ENCODE measurements at regions not wholly inside any gene's neighbourhood (a gene's known extent, or its start where the extent isn't known, plus 50 kb on each side); places are given as distances from the start of the nearest gene placed in this dataset.

DNA sequence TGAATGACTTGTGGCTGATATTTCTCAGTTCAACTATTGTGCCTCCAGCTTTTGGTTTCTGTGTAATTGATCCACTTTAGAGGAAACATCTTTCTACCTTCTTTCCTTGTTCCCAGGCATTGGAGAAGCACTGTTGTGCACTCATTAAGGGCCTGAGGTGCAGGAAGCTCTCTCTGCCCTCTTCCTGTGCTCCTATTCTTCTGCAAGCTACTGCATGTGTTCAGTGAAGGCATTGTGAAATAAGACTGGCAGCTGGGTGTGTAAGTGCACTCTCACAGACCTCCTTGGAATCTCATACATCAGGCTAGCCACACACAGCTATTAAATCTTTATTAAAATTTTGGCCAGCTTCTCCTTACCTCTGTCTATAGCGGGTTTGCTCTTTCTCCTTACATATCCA is 177.8 kb downstream of the OGFRL1 start (continued):
- TF ChIP-seq, protein P1, sequence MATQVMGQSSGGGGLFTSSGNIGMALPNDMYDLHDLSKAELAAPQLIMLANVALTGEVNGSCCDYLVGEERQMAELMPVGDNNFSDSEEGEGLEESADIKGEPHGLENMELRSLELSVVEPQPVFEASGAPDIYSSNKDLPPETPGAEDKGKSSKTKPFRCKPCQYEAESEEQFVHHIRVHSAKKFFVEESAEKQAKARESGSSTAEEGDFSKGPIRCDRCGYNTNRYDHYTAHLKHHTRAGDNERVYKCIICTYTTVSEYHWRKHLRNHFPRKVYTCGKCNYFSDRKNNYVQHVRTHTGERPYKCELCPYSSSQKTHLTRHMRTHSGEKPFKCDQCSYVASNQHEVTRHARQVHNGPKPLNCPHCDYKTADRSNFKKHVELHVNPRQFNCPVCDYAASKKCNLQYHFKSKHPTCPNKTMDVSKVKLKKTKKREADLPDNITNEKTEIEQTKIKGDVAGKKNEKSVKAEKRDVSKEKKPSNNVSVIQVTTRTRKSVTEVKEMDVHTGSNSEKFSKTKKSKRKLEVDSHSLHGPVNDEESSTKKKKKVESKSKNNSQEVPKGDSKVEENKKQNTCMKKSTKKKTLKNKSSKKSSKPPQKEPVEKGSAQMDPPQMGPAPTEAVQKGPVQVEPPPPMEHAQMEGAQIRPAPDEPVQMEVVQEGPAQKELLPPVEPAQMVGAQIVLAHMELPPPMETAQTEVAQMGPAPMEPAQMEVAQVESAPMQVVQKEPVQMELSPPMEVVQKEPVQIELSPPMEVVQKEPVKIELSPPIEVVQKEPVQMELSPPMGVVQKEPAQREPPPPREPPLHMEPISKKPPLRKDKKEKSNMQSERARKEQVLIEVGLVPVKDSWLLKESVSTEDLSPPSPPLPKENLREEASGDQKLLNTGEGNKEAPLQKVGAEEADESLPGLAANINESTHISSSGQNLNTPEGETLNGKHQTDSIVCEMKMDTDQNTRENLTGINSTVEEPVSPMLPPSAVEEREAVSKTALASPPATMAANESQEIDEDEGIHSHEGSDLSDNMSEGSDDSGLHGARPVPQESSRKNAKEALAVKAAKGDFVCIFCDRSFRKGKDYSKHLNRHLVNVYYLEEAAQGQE (IDR thresholded peaks at IDR 0.05; ENCODE audit: low read depth): no peak
- no peak for TF ChIP-seq FOSL1 (IDR thresholded peaks at IDR 0.05; ENCODE audit: low read depth)
- TF ChIP-seq, protein P2, sequence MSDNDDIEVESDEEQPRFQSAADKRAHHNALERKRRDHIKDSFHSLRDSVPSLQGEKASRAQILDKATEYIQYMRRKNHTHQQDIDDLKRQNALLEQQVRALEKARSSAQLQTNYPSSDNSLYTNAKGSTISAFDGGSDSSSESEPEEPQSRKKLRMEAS (IDR thresholded peaks at IDR 0.05): no peak
- TF ChIP-seq POLR2AphosphoS5 (IDR thresholded peaks at IDR 0.05; ENCODE audit: low read depth, low read length): no peak

DNA sequence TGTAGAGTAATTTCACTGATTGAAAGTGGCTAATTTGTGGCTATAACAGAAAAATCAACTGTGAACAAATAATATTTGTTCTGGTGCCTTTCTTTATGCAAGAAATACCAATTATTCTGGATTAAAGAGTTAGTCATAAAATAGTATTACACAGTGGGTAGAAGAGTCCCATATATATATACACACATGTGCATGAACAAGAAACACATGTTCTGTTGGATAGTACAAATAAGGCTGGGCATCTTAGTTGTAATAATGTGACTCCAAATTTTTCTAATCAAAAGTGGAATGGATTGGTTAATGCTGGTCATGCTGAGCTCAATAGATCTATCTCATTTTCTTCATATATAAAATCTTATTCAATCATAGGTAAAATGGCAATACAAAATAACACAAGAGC is 179.4 kb downstream of the OGFRL1 start:
- POLR2A ChIA-PET: no interaction called here
- ATAC-seq (no peak), DNase-seq (ENCODE audit: low read depth, low spot score) (no peak)
- CTCF ChIA-PET: no interaction called here
- no peaks in the 10 kb centered on the region for H3K27me3 ChIP-seq (ENCODE audit: insufficient read depth, low read length)
- no peaks in the 10 kb centered on the region for H3K9me2 ChIP-seq (ENCODE audit: insufficient read depth)
- H3K9ac ChIP-seq (ENCODE audit: low read length): no peak overlapping the region
- no peak overlapping the region for H2AFZ ChIP-seq (ENCODE audit: low read depth, low read length, poor library complexity, severe bottlenecking)
- peaks cover 0 to 7% of the 10 kb centered on the region in 2 experiments; a peak in 1 of 4 replicates for H3K4me1 ChIP-seq (ENCODE audit: control insufficient read depth in 1 of 2, insufficient read depth in 2 of 2, low read length in 2 of 2)
- BruUV-seq (replicated peaks): no TSS peak
- H3K4me2 ChIP-seq (ENCODE audit: low read length): no peak overlapping the region
- RAD21 ChIA-PET (ENCODE audit: low non-redundant PET in 1 of 2, low total read pairs in 2 of 2, uncharacterized antibody in 2 of 2, unreplicated experiment in 2 of 2): no interaction called here
- H3K27ac ChIP-seq (ENCODE audit: low read depth, low read length): no peak overlapping the region
- H3K4me3 ChIP-seq (replicated peaks in 1 of 2; ENCODE audit: low read depth in 1 of 2, low read length in 2 of 2): no peak overlapping the region
- no peaks in the 10 kb centered on the region for H3K79me2 ChIP-seq (ENCODE audit: insufficient read depth, low read length)
- no peaks in the 10 kb centered on the region for H3K36me3 ChIP-seq (ENCODE audit: control insufficient read depth in 1 of 2, insufficient read depth in 2 of 2, low read length in 2 of 2)
- no peaks in the 10 kb centered on the region for H3K9me3 ChIP-seq (ENCODE audit: control insufficient read depth in 1 of 2, insufficient read depth in 1 of 2, low read depth in 1 of 2, low read length in 2 of 2)
- no peaks in the 10 kb centered on the region for H4K20me1 ChIP-seq (ENCODE audit: insufficient read depth)
- intact Hi-C loops (cut with micrococcal nuclease): no loop called here
- TF ChIP-seq, protein P1 (IDR thresholded peaks at IDR 0.05; ENCODE audit: low read depth): no peak
- TF ChIP-seq EZH2 (IDR thresholded peaks at IDR 0.05) (no peak), SP1 (IDR thresholded peaks at IDR 0.05; ENCODE audit: low read depth) (no peak), CEBPB (IDR thresholded peaks at IDR 0.05; ENCODE audit: low read depth) (no peak), RAD21 (IDR thresholded peaks at IDR 0.05; ENCODE audit: low read depth) (no peak), EGR1 (IDR thresholded peaks at IDR 0.05; ENCODE audit: low read depth) (no peak), EZH2phosphoT487 (IDR thresholded peaks at IDR 0.05; ENCODE audit: borderline replicate concordance) (no peak), SRF (IDR thresholded peaks at IDR 0.05; ENCODE audit: low read depth) (no peak), FOSL1 (IDR thresholded peaks at IDR 0.05; ENCODE audit: low read depth) (no peak)
- TF ChIP-seq, protein P3, sequence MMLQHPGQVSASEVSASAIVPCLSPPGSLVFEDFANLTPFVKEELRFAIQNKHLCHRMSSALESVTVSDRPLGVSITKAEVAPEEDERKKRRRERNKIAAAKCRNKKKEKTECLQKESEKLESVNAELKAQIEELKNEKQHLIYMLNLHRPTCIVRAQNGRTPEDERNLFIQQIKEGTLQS (IDR thresholded peaks at IDR 0.05): no peak
- TF ChIP-seq, protein P2 (IDR thresholded peaks at IDR 0.05): no peak
- TF ChIP-seq, protein P4, sequence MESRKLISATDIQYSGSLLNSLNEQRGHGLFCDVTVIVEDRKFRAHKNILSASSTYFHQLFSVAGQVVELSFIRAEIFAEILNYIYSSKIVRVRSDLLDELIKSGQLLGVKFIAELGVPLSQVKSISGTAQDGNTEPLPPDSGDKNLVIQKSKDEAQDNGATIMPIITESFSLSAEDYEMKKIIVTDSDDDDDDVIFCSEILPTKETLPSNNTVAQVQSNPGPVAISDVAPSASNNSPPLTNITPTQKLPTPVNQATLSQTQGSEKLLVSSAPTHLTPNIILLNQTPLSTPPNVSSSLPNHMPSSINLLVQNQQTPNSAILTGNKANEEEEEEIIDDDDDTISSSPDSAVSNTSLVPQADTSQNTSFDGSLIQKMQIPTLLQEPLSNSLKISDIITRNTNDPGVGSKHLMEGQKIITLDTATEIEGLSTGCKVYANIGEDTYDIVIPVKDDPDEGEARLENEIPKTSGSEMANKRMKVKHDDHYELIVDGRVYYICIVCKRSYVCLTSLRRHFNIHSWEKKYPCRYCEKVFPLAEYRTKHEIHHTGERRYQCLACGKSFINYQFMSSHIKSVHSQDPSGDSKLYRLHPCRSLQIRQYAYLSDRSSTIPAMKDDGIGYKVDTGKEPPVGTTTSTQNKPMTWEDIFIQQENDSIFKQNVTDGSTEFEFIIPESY (IDR thresholded peaks at IDR 0.05; ENCODE audit: extremely low read depth, insufficient replicate concordance, low read length): no peak

Data from HCT116 (cell line).